ENCODE measurements at regions not wholly inside any gene's neighbourhood (a gene's known extent, or its start where the extent isn't known, plus 50 kb on each side); places are given as distances from the start of the nearest gene placed in this dataset.

GRCh38 chr5:58260243-58260642, 199.6 kb downstream of the PLK2 start:
- H3K9ac ChIP-seq (ENCODE audit: low read length): no peak overlapping the region
- no peak overlapping the region for H3K4me3 ChIP-seq (ENCODE audit: low read depth, low read length, poor library complexity, severe bottlenecking)
- no peak overlapping the region for H3K27ac ChIP-seq (ENCODE audit: low read depth, low read length, poor library complexity, severe bottlenecking)

GRCh38 chr5:58259685-58260152, 200.2 kb downstream of the PLK2 start:
- H4K20me1 ChIP-seq (ENCODE audit: insufficient read depth, low read length): no peaks in the 10 kb centered on the region
- no peaks in the 10 kb centered on the region for H3F3A ChIP-seq (ENCODE audit: insufficient read depth, low read length)
- no peaks in the 10 kb centered on the region for H3K36me3 ChIP-seq (ENCODE audit: insufficient read depth, low read length)
- no peak overlapping the region for H3K27ac ChIP-seq (ENCODE audit: low read depth, low read length, poor library complexity, severe bottlenecking)
- no peak overlapping the region for H3K4me2 ChIP-seq (ENCODE audit: low read length)
- H3K9ac ChIP-seq (ENCODE audit: low read length): no peak overlapping the region
- no peaks in the 10 kb centered on the region for H3K9me2 ChIP-seq (ENCODE audit: low read depth, low read length)
- no peaks in the 10 kb centered on the region for H3K9me3 ChIP-seq (ENCODE audit: low read length)
- TF ChIP-seq CTCF (IDR thresholded peaks at IDR 0.05; ENCODE audit: low read length) (no peak), EZH2 (IDR thresholded peaks at IDR 0.05; ENCODE audit: borderline replicate concordance, low read length) (no peak)
- H3K27me3 ChIP-seq (ENCODE audit: insufficient read depth, low read length): no peaks in the 10 kb centered on the region
- H3K4me1 ChIP-seq (ENCODE audit: insufficient read depth, low read length, severe bottlenecking): no peaks in the 10 kb centered on the region
- no peak overlapping the region for H3K4me3 ChIP-seq (ENCODE audit: low read depth, low read length, poor library complexity, severe bottlenecking)
- no peaks in the 10 kb centered on the region for H3K79me2 ChIP-seq (ENCODE audit: insufficient read depth, low read length)
- H2AFZ ChIP-seq (ENCODE audit: low read length): no peak overlapping the region

More at GRCh38 chr5:58260243-58260642, 199.6 kb downstream of the PLK2 start:
- no peaks in the 10 kb centered on the region for H4K20me1 ChIP-seq (ENCODE audit: insufficient read depth, low read length)
- H3K27me3 ChIP-seq (ENCODE audit: insufficient read depth, low read length): no peaks in the 10 kb centered on the region
- no peaks in the 10 kb centered on the region for H3K4me1 ChIP-seq (ENCODE audit: insufficient read depth, low read length, severe bottlenecking)
- no peaks in the 10 kb centered on the region for H3K36me3 ChIP-seq (ENCODE audit: insufficient read depth, low read length)
- no peak overlapping the region for H2AFZ ChIP-seq (ENCODE audit: low read length)
- TF ChIP-seq CTCF (IDR thresholded peaks at IDR 0.05; ENCODE audit: low read length): no peak
- TF ChIP-seq EZH2 (IDR thresholded peaks at IDR 0.05; ENCODE audit: borderline replicate concordance, low read length): no peak
- H3K79me2 ChIP-seq (ENCODE audit: insufficient read depth, low read length): no peaks in the 10 kb centered on the region
- H3F3A ChIP-seq (ENCODE audit: insufficient read depth, low read length): no peaks in the 10 kb centered on the region
- H3K9me2 ChIP-seq (ENCODE audit: low read depth, low read length): no peaks in the 10 kb centered on the region
- no peaks in the 10 kb centered on the region for H3K9me3 ChIP-seq (ENCODE audit: low read length)
- no peak overlapping the region for H3K4me2 ChIP-seq (ENCODE audit: low read length)

- H4K20me1 ChIP-seq (ENCODE audit: insufficient read depth, low read length): no peaks in the 10 kb centered on the region
- H3K4me3 ChIP-seq (ENCODE audit: low read depth, low read length, poor library complexity, severe bottlenecking): no peak overlapping the region
- no peaks in the 10 kb centered on the region for H3K4me1 ChIP-seq (ENCODE audit: insufficient read depth, low read length, severe bottlenecking)
- H3K9me3 ChIP-seq (ENCODE audit: low read length): no peaks in the 10 kb centered on the region
- no peak overlapping the region for H3K27ac ChIP-seq (ENCODE audit: low read depth, low read length, poor library complexity, severe bottlenecking)
- H2AFZ ChIP-seq (ENCODE audit: low read length): no peak overlapping the region
- no peaks in the 10 kb centered on the region for H3K27me3 ChIP-seq (ENCODE audit: insufficient read depth, low read length)
- H3F3A ChIP-seq (ENCODE audit: insufficient read depth, low read length): no peaks in the 10 kb centered on the region
- H3K9me2 ChIP-seq (ENCODE audit: low read depth, low read length): no peaks in the 10 kb centered on the region
- H3K79me2 ChIP-seq (ENCODE audit: insufficient read depth, low read length): no peaks in the 10 kb centered on the region
- no peak for TF ChIP-seq CTCF (IDR thresholded peaks at IDR 0.05; ENCODE audit: low read length)
- no peak for TF ChIP-seq EZH2 (IDR thresholded peaks at IDR 0.05; ENCODE audit: borderline replicate concordance, low read length)
- no peaks in the 10 kb centered on the region for H3K36me3 ChIP-seq (ENCODE audit: insufficient read depth, low read length)
- H3K4me2 ChIP-seq (ENCODE audit: low read length): no peak overlapping the region
- H3K9ac ChIP-seq (ENCODE audit: low read length): no peak overlapping the region
These were observed 200.8 kb downstream of the PLK2 start for GRCh38 chr5:58258984-58259684.
